ENCODE measurements at regions not wholly inside any gene's neighbourhood (a gene's known extent, or its start where the extent isn't known, plus 50 kb on each side); places are given as distances from the start of the nearest gene placed in this dataset.
A peak's percentile ranks its signal among the peaks of the same experiment; 100 is the strongest.
"Not testable (repeated sequence)": the region's sequence is repeated elsewhere in the genome, so short reads cannot be mapped to it uniquely, and the experiment has no call there.

GRCh38 chr17:77618731-77619130 is 339.8 kb upstream of the TNRC6C start:
- H3K27me3 ChIP-seq (ENCODE audit: insufficient read depth, low read length): no peaks in the 10 kb centered on the region
- no peaks in the 10 kb centered on the region for H3K79me2 ChIP-seq (ENCODE audit: insufficient read depth, low read length)
- DNase-seq (ENCODE audit: insufficient read length, low spot score, missing footprints): no peak
- H3K4me2 ChIP-seq (ENCODE audit: insufficient read depth, low read length): no peak overlapping the region
- H3K4me3 ChIP-seq (ENCODE audit: insufficient read depth, low read length): no peak overlapping the region
- H2AFZ ChIP-seq (ENCODE audit: low read length): no peak overlapping the region
- H3K27ac ChIP-seq (ENCODE audit: low read depth, low read length): no peak overlapping the region
- TF ChIP-seq CTCF (IDR thresholded peaks at IDR 0.05; ENCODE audit: extremely low read depth, low read depth, low read length): no peak
- H4K20me1 ChIP-seq (ENCODE audit: insufficient read depth, low read length): no peaks in the 10 kb centered on the region
- no peaks in the 10 kb centered on the region for H3K9me3 ChIP-seq (ENCODE audit: low read depth, low read length)
- H3K4me1 ChIP-seq (ENCODE audit: insufficient read depth, low read length): peaks cover 9% of the 10 kb centered on the region
- H3K36me3 ChIP-seq (ENCODE audit: insufficient read depth, low read length): no peaks in the 10 kb centered on the region

GRCh38 chr17:77619326-77619725 is 339.2 kb upstream of the TNRC6C start:
- Histone ChIP-seq H4K20me1 (ENCODE audit: insufficient read depth, low read length) (no peaks in the 10 kb centered on the region), H3K36me3 (ENCODE audit: insufficient read depth, low read length) (no peaks in the 10 kb centered on the region), H3K79me2 (ENCODE audit: insufficient read depth, low read length) (no peaks in the 10 kb centered on the region), H3K27ac (ENCODE audit: low read depth, low read length) (no peak overlapping the region), H3K4me3 (ENCODE audit: insufficient read depth, low read length) (no peak overlapping the region), H3K4me1 (ENCODE audit: insufficient read depth, low read length) (peaks cover 9% of the 10 kb centered on the region), H3K27me3 (ENCODE audit: insufficient read depth, low read length) (no peaks in the 10 kb centered on the region), H3K9me3 (ENCODE audit: low read depth, low read length) (no peaks in the 10 kb centered on the region), H3K4me2 (ENCODE audit: insufficient read depth, low read length) (no peak overlapping the region), H2AFZ (ENCODE audit: low read length) (no peak overlapping the region)
- no peak for TF ChIP-seq CTCF (IDR thresholded peaks at IDR 0.05; ENCODE audit: extremely low read depth, low read depth, low read length)
- no peak for DNase-seq (ENCODE audit: insufficient read length, low spot score, missing footprints)

GRCh38 chr17:77619851-77620250 is 338.7 kb upstream of the TNRC6C start:
- Histone ChIP-seq H3K27me3 (ENCODE audit: insufficient read depth, low read length) (no peaks in the 10 kb centered on the region), H3K4me1 (ENCODE audit: insufficient read depth, low read length) (peaks cover 9% of the 10 kb centered on the region), H3K36me3 (ENCODE audit: insufficient read depth, low read length) (no peaks in the 10 kb centered on the region), H3K4me3 (ENCODE audit: insufficient read depth, low read length) (no peak overlapping the region), H3K4me2 (ENCODE audit: insufficient read depth, low read length) (no peak overlapping the region), H3K9me3 (ENCODE audit: low read depth, low read length) (no peaks in the 10 kb centered on the region), H2AFZ (ENCODE audit: low read length) (no peak overlapping the region), H3K27ac (ENCODE audit: low read depth, low read length) (no peak overlapping the region), H3K79me2 (ENCODE audit: insufficient read depth, low read length) (no peaks in the 10 kb centered on the region), H4K20me1 (ENCODE audit: insufficient read depth, low read length) (no peaks in the 10 kb centered on the region)
- no peak for DNase-seq (ENCODE audit: insufficient read length, low spot score, missing footprints)
- TF ChIP-seq CTCF (IDR thresholded peaks at IDR 0.05; ENCODE audit: extremely low read depth, low read depth, low read length): no peak

- no peak for TF ChIP-seq CTCF (IDR thresholded peaks at IDR 0.05; ENCODE audit: extremely low read depth, low read depth, low read length)
- peak; percentile 21 for DNase-seq (ENCODE audit: insufficient read length, low spot score, missing footprints)
- no peak overlapping the region for H3K4me3 ChIP-seq (ENCODE audit: insufficient read depth, low read length)
- no peaks in the 10 kb centered on the region for H3K9me3 ChIP-seq (ENCODE audit: low read depth, low read length)
- H2AFZ ChIP-seq (ENCODE audit: low read length): no peak overlapping the region
- no peaks in the 10 kb centered on the region for H3K79me2 ChIP-seq (ENCODE audit: insufficient read depth, low read length)
- H3K27me3 ChIP-seq (ENCODE audit: insufficient read depth, low read length): no peaks in the 10 kb centered on the region
- H4K20me1 ChIP-seq (ENCODE audit: insufficient read depth, low read length): no peaks in the 10 kb centered on the region
- H3K36me3 ChIP-seq (ENCODE audit: insufficient read depth, low read length): no peaks in the 10 kb centered on the region
- no peak overlapping the region for H3K27ac ChIP-seq (ENCODE audit: low read depth, low read length)
- no peak overlapping the region for H3K4me2 ChIP-seq (ENCODE audit: insufficient read depth, low read length)
- peaks cover 9% of the 10 kb centered on the region for H3K4me1 ChIP-seq (ENCODE audit: insufficient read depth, low read length)
Observed at GRCh38 chr17:77620282-77620681, 338.2 kb upstream of the TNRC6C start.

- not testable (repeated sequence) for H3K4me2 ChIP-seq (ENCODE audit: insufficient read depth, low read length); H3K79me2 ChIP-seq (ENCODE audit: insufficient read depth, low read length); H3K4me1 ChIP-seq (ENCODE audit: insufficient read depth, low read length); DNase-seq (ENCODE audit: insufficient read length, low spot score, missing footprints); H3K27ac ChIP-seq (ENCODE audit: low read depth, low read length); H3K36me3 ChIP-seq (ENCODE audit: insufficient read depth, low read length); H3K27me3 ChIP-seq (ENCODE audit: insufficient read depth, low read length); H3K4me3 ChIP-seq (ENCODE audit: insufficient read depth, low read length); H4K20me1 ChIP-seq (ENCODE audit: insufficient read depth, low read length); H2AFZ ChIP-seq (ENCODE audit: low read length); H3K9me3 ChIP-seq (ENCODE audit: low read depth, low read length)
Observed at GRCh38 chr17:77622084-77622483, 336.4 kb upstream of the TNRC6C start.
